ENCODE measurements at regions not wholly inside any gene's neighbourhood (a gene's known extent, or its start where the extent isn't known, plus 50 kb on each side); places are given as distances from the start of the nearest gene placed in this dataset.
"Not testable (repeated sequence)": the region's sequence is repeated elsewhere in the genome, so short reads cannot be mapped to it uniquely, and the experiment has no call there.

DNA sequence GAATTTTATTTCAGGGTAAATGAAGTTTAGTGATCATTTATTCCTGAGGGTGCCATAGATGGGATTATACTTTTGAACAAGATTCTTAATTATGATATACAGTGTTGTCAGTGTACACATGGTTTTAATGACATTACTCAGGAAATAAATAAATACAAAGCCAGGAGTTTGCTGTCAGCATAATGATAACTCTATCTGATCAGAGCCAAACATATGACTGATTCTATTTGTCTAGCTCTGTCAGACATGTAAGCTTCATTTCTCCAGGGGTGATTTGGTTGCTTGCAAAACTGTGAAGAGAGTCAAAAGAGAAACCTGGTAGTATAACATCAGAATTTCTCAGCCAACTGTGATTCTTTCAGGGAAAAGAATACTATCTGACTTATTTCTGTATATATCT lies 1425.8 kb upstream of the C9orf72 start:
- DNase-seq (ENCODE audit: low spot score), result no peak

DNA sequence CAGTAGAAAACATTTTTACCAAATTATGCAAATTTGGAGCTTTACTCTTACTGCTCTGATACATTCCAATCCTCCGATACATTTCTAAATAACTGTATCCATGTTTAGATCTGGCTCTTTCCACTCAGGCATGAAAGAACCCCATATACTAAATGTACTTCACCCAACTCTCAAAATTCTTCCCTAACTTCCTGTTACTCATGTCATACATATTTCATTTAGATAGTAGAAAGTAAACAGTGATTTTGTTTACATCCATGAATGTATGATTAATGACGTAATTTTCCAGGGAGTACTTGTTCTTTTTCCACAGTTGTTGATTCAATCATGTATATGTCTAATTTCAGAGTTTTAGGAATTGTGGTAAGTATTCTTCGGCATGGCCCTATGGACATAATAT lies 1426.5 kb upstream of the C9orf72 start:
- peak; percentile 17 for DNase-seq (ENCODE audit: low spot score)

DNA sequence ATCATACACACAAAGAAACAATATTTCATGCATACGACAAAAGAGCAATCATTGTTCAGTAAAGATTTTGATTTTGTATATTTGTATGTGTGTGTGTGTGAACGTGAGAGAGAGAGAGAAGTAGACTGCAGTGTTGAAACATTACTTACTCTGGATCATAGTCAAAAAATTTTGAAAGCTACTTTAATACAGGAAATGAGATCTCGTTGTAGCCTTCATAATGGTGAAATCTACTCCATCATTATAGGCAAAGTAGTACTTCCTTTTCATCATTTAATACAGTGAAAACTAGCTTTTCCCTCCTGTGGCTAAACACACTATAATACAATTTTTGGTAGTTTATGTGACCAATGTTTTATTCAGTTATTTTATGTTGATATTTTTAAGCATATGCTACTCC lies 1427.7 kb upstream of the C9orf72 start:
- DNase-seq (ENCODE audit: low spot score), result no peak

DNA sequence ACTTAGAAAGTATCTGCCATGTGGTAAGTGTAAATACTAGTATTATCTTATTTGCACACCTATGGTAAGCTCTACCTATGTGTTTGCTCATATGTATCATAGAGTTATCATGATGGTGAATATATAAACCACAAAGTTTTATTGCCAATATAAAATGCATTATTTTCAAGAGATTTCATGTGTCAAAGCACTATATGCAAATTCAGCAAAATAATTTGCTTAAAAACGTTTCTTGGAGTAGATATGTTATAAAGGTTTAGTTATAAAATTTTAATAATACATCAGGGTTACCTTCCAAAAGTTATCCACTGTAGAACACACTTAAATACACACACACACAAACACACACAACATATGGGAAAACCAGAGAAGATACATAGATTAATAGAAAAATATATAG lies 1431.7 kb upstream of the C9orf72 start:
- DNase-seq (ENCODE audit: low spot score), result no peak

DNA sequence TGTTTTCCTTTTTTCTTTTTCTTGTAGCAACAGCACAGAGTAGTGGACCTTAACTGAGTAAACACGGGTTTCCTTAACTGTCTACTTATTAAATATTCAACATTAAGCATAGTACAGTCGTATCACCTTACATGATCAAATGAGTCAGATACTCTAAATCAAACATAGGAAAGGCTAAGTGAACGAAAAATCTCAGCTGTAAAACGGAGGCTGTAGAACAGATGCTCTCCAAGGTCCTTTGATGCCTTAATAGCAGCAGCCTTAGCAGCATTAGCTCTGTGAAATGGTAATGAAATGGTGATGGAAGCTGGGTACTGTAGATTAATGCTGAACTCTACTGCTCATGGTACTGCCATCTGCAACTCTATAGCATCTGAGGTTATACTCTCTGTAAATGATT lies 1433.3 kb upstream of the C9orf72 start:
- peak; percentile 13 for DNase-seq (ENCODE audit: low spot score)

DNA sequence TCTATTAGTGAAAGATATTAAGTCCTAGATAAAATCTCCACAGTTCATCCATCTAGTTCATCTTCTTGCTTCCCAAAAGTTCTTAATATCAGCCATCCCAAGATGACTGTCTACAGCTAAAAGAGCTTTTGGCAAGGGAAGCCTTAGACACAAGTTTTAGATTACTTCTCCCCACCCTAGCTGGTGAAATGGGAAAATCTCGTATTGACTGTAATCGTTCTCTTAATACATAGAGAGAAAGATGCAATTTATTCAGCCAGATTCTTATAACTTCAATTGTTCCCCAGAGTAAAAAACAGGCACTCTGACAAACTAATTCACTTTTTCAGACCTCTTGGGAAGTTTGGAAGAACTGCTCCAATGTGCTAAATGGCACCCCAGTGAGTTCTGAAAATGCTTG lies 1439.6 kb upstream of the C9orf72 start:
- DNase-seq (ENCODE audit: low spot score), result no peak

DNA sequence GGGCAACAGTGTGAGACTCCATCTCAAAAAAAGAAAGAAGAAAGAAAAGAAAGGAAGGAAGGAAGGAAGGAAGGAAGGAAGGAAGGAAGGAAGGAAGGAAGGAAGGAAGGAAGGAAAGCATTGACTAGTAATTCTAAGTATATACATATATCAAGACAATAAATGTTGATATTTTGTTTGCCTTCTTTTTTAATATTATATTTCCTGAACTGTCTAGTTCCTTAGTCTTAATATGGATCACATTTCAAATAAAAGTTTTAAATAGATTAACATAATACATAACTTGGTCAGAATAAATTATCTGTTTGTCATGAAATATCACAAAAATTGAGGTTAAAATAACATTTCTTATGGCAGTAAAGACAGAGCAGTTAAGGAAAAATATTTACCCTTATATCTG lies 1448.4 kb upstream of the C9orf72 start:
- DNase-seq (ENCODE audit: low spot score), result no peak

DNA sequence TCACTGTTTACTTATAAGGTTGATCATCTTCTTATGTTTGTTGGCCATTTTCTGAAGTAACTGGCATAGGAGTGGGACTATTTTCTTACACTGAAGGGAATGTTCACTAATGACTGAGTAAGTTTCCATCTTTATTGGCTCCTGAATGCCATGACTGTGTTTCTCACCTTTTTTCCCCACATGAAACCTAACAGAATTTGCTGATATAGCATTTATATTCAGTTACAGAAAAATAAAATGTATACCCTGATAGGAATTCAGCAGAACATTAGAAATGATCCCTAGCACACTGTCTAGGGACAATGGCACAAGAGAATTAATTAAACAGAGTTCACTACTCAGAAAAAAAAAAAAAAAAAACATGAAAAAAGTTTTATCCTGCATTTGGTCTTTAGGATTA lies 1465.1 kb upstream of the C9orf72 start:
- no peak for DNase-seq (ENCODE audit: low spot score)

DNA sequence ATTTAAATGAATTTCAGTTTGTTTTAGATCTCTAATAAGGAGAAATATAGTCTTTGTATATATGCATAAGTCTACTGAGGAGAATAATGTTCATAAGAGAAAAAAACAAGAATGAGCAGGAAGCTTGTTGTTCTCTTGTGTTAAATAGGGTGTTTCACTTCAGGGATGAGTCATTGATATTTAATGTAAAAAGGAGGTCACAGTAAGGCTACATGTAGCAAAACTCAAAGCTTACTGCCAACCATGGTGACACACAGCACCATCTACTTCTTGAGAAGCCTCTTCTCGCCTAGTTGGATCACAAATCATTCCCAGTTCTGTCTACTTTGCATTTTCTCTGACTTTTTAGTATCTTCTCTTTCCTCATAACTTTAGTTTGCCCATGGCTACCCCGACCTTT lies 1466.0 kb upstream of the C9orf72 start:
- DNase-seq (ENCODE audit: low spot score), result peak; percentile 62

DNA sequence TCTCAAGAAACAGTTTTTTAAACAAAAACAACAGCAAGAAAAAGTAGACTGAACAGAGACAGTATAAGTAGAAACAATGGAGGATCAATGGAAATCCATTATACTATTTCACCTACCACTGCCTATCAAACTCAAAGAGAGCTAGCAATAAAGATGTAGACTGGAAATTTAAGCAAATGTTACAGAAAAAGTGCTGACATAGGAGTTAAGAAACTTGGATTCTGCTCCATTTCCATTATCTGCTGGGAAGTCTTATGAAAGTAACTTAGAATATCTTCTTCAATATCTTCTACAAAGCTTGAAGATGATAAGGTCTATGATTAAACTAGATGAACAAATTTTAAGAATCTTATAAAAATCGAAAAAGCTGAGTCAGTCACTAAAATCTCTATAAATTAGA lies 1469.8 kb upstream of the C9orf72 start:
- no peak for DNase-seq (ENCODE audit: low spot score)

DNA sequence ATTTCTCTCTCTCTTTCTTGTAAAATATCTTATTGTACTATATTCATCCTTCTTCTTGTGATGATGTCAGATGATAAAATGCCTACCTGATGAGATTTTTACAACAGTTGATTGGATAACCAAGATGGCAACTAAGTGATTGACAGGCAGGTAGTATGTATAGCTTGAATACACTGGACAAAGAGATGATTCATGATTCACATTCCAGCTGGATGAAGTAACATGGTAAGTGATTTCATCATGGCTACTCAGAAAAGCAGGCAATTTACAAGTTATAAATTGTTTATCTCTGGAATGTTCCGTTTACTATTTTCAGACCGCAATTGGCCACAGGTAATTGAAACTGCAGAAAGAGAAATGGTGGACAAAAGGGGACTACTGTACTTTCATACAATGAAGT lies 1471.7 kb upstream of the C9orf72 start:
- DNase-seq (ENCODE audit: low spot score), result peak; percentile 74

DNA sequence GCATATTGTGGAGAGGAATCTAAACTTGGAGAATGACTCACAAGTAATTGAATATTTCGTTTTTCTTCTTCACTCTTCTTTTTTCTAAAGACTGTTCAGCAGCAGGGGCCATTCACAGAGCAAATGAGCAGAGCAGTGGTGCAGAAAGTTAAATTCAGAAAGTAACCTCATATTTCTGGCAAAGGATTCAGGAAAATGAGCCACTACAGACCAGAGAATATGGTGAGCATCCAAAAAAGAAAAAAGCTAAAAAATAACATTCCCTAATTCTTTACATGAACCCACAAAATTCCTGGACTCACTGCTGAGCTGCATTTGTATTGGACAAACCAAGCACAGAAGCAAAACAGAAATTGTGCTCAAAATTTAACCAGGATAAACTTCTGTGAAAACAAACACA lies 1486.8 kb upstream of the C9orf72 start:
- DNase-seq (ENCODE audit: low spot score), result no peak

DNA sequence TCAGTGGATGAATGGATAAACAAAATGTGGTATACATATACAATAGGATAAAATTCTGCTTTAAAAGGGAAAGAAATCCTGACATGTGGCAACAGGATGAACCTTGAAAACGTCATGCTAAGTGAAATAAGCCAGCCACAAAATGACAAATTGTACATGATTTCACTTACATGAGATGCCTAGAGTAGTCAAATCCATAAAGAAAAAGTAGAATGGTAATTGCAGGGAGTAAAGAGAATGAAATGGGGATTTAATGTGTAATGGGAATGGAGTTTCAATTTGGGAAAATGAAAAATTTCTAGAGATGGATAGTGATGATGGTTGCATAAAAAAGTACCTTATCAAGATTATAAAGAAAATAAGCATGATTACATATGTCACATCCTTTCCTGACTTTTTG lies 1489.2 kb upstream of the C9orf72 start:
- no peak for DNase-seq (ENCODE audit: low spot score)

DNA sequence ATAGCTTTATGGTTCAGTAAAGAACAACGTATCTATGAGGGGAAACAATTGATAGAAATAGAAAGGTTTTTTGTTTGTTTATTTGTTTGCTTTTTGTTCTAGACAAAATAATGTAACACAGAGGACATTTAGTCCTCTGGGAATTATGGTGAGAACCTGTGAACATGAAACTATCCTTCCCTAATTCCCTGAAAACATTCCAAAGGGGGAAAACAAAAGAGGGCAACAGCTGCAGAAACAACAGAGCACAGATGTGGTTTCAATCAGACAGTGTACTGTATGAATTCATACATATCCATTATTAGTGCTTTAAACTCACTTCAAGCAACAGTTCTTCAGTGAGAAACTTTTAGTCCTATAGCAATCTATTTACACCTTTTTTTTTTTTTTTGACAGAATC lies 1489.8 kb upstream of the C9orf72 start:
- no peak for DNase-seq (ENCODE audit: low spot score)

DNA sequence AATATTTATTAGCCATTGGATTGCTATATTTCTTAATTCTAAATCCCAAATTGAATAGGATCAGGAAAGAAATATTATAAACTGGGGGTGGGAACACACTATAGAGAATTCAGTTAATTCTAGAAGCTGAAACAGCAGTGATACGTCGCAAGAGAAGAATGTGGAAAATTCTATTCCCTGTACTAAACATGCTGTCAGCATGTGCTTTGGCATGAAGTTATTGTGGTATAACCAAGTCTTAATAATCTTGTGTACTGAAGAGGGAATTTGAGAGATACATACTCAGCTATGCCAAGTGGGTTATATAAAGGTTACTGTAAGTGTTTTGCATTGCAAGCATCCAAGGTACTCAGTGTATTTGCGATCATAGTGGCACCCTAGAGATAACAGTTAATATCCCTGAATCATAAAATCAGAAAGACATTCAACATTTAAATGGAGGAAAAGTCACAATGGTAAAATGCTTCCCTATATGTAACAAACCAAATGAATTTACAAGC lies 1492.9 kb upstream of the C9orf72 start:
- no peak for DNase-seq (ENCODE audit: low spot score)

DNA sequence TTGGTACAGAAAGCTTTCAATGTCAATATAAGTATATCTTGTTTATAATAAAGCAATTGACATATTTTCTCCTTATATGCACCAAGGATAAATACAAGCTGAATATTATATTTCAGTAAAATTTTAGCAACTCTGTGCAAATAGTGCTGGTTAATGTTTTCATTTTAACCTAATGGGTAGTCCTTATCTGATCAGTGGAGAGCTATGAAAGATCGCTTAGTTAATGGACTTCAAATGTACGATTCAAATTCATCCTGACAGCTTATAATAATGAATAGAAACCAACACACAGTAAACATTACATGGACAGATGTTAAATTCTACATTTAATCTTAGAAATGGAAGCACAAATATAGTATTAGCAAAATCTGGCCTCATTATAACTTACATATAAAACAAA lies 1495.2 kb upstream of the C9orf72 start:
- DNase-seq (ENCODE audit: low spot score), result no peak

DNA sequence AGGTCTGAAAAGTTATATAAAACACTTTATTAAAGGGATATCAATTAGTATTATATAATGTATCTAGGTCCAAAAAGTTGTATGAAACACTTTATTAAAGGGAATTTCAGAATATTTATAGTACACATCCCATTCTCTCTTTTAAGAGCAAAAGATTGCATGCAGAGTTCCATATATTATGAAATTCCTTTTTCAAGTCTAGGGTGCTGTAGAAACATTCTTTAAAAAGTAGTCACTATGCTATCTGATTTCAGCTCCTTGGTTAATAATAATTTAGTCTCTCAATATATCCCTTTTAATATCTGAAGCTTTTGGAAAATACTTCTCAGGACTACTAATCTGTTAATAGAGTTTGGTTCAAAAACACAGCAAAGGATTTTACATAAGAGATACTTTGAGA lies 1496.1 kb upstream of the C9orf72 start:
- no peak for DNase-seq (ENCODE audit: low spot score)

DNA sequence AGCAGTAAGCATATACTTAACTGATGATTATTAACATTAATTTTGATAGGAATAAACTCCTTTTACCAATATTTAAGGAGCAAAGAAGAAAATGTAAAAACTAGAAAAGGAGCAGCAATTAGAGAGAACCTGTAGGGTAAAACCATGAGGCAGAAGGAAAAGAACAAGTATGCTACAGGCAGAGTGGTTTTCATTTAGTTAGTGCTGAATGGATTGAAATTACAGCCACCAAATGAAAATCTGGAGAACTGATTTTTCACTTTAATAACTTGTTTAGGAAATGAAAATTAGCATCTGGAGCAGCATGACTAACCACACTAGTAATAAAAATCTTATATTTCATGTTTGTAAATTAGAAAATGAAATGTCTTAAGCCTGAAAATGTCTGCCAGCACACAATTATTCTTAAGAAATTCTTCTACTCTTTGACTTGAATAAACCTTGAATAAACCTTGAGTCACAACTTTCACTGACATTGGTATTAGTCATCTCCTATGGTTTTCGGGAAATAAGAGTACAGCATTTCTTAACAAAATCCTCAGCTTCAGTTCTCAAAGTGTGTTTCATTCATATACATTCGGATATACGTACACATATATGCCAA lies 1504.9 kb upstream of the C9orf72 start:
- peak; percentile 49 for DNase-seq (ENCODE audit: low spot score)

DNA sequence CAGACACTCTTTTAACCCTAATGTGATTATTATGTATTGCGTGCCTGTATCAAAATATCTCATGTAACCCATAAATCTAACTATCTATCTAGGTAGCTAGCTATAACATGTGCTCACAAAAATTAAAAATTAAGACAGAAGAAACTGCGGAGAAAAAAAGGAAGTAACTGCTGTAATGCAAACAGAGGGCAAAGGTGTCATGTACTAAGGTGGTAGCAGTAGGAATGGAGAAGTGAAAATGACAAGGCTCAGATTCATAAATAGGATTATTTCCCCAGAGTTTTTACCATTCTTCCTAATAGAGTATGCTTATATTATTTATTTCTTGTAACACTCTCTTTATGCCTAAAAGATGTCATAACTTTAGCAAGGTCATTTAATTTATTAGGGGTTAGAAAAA lies 1527.5 kb upstream of the C9orf72 start:
- no peak for DNase-seq (ENCODE audit: low spot score)

DNA sequence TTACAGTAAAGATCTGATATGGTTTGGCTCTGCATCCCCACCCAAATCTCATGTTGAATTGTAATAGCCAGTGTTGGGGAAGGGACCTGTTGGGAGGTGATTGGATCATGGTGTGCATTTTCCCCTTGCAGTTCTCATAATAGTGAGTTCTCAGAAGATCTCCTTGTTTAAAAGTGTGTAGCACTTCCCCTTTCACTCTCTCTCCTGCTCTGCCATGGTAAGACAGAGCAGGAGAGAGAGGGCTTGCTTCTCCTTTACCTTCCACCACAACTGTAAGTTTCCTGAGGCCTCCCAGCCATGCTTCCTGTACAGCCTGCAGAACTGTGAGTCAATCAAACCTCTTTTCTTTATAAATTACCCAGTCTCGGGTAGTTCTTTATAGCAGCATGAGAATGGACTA lies 1530.9 kb upstream of the C9orf72 start:
- DNase-seq (ENCODE audit: low spot score), result not testable (repeated sequence)

DNA sequence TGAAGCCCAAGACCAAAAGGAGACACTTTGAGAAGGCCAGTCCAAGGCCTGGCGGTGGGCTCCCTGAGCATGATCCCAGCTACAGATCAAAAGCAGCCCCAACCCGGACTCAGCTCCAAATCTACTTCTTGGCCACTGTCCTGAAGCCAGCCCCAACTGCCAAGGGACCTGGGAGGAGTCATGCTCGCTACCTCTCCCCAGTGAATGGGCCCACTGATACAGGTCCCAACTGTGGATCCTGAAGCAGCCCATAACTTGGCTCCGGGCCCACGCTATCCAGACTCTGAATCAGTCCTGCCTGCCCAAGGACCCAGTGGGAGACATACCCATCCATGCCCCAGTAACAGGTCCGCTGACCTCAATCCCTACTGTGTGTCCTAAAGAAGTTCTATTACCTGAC lies 1545.3 kb upstream of the C9orf72 start:
- no peak for DNase-seq (ENCODE audit: low spot score)

DNA sequence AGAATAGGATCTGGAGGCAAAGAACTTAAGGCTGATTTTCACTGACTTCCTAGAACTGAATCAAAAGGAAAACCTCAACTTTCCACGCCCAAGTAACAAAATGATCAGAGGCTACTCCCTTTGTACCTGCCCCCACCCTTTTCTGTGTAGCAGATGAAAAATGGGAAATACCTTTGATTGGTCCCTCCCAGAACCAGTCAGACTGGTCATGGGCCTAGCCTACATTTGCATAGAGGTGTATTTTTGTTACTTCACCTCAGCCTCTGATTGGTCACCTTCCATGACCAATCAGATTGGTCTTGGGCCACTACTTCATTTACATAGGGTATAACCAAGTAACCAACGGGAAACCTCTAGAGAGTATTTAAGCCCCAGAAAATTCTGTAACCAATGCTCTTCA lies 1553.5 kb upstream of the C9orf72 start:
- no peak for DNase-seq (ENCODE audit: low spot score)

DNA sequence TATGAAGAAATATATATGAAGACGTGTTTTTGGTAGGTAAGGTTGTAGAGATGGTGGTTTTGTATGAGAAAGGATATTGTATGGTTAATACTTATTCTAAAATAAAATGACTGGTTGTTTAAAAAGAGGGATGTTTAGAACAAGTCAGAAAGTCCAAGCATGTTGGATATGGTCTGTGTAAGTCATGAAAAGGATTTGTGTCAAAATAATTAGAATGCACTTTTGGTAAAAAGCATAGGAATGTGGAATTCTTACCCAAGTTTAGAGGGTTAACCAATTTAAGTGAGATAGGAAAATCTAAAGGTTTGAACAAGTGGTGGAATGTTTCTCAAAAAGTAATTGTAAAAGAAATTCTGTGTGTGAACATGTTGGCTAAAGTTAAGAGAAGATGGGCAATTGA lies 1556.5 kb upstream of the C9orf72 start:
- DNase-seq (ENCODE audit: low spot score), result peak; percentile 2

DNA sequence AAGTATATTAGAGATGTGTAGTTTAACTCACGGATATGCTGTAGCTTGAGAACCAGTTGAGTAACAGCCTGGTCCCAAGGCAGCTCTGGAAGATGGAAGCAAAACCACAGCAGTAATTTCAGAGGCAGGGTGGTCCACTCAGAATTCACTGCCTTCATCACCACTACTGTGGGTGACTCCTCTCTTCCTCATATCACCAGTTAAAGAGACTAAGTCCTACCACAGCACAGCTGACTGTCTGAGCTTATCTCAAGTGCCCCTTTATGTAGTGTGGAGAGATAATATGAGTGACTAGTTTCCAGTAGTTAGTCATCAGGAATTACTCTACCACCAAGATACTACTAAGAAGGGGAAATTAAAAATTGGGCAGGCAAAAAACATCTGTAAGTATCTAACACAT lies 1571.2 kb upstream of the C9orf72 start:
- no peak for DNase-seq (ENCODE audit: low spot score)

DNA sequence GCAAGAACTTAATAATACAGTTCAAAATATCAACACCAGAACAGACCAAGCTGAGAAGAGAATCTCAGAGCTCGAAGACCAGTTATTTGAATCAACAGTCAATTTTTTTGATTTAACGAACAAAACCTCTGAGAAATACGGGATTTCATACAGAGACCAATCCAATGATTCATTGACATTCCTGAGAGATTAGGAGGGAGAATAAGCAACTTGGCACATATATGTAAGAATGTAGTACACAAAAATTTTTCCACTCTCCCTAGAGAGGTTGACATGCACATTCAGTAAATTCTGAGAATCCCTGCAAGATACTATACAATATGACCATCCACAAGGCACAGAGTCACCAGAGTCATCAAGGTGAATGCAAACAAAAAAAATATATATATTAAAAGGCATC lies 1577.3 kb upstream of the C9orf72 start:
- DNase-seq (ENCODE audit: low spot score), result no peak
